ENCODE measurements at regions not wholly inside any gene's neighbourhood (a gene's known extent, or its start where the extent isn't known, plus 50 kb on each side); places are given as distances from the start of the nearest gene placed in this dataset.

DNA sequence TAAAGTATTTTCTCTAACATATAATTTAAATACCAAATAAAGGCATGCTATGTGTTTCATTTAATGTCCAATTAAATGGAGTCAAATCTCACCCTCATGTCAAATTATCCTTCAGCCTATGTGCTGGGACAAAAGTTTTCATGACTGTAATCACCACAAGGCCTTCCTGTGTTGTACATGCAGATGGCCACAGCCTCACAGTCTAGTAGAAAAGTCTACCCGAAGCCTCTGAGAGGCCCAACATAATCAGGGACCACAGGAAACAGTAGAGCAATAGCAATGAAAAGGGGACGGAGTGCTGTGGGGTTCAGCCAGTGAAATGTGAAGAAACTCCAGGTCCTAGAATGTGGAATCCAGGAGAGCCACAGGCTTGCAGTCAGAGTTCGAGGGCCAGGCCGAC lies 140.2 kb upstream of the KLF6 start:
- ChIA-PET CTCF (no interaction called here), POLR2A (ENCODE audit: unreplicated experiment) (no interaction called here)
- TF ChIP-seq, protein P1, sequence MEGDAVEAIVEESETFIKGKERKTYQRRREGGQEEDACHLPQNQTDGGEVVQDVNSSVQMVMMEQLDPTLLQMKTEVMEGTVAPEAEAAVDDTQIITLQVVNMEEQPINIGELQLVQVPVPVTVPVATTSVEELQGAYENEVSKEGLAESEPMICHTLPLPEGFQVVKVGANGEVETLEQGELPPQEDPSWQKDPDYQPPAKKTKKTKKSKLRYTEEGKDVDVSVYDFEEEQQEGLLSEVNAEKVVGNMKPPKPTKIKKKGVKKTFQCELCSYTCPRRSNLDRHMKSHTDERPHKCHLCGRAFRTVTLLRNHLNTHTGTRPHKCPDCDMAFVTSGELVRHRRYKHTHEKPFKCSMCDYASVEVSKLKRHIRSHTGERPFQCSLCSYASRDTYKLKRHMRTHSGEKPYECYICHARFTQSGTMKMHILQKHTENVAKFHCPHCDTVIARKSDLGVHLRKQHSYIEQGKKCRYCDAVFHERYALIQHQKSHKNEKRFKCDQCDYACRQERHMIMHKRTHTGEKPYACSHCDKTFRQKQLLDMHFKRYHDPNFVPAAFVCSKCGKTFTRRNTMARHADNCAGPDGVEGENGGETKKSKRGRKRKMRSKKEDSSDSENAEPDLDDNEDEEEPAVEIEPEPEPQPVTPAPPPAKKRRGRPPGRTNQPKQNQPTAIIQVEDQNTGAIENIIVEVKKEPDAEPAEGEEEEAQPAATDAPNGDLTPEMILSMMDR (conservative IDR thresholded peaks at IDR 0.05; ENCODE audit: low read depth, low read length) = no peak
- no peak for TF ChIP-seq EZH2phosphoT487 (IDR thresholded peaks at IDR 0.05; ENCODE audit: borderline replicate concordance, low read length)
- TF ChIP-seq EZH2 (IDR thresholded peaks at IDR 0.05; ENCODE audit: low read length, unreplicated experiment) = no peak
- DNase-seq = no peak
- Histone ChIP-seq H3K27ac (ENCODE audit: low read length) (peak overlapping the region; percentile 80), H3K9me2 (replicated peaks; ENCODE audit: low read length) (no peaks in the 10 kb centered on the region), H4K20me1 (ENCODE audit: low read length) (no peaks in the 10 kb centered on the region), H3K79me2 (ENCODE audit: low read length) (no peaks in the 10 kb centered on the region), H3K36me3 (ENCODE audit: low read depth, low read length) (no peaks in the 10 kb centered on the region), H3K9ac (ENCODE audit: low read length) (no peak overlapping the region), H3K4me3 (ENCODE audit: low read length) (no peak overlapping the region), H3K27me3 (ENCODE audit: low read length) (no peaks in the 10 kb centered on the region), H3K4me1 (ENCODE audit: insufficient read depth, low read length) (peaks cover 13% of the 10 kb centered on the region), H3K9me3 (ENCODE audit: low read length) (no peaks in the 10 kb centered on the region), H3F3A (ENCODE audit: low read length, unreplicated experiment) (no peaks in the 10 kb centered on the region), H3K4me2 (ENCODE audit: low read length) (no peak overlapping the region), H2AFZ (ENCODE audit: low read length) (no peak overlapping the region)
- no TSS peak for BruUV-seq (replicated peaks)
- intact Hi-C loops (cut with micrococcal nuclease) = no loop called here
- no peak for ATAC-seq

DNA sequence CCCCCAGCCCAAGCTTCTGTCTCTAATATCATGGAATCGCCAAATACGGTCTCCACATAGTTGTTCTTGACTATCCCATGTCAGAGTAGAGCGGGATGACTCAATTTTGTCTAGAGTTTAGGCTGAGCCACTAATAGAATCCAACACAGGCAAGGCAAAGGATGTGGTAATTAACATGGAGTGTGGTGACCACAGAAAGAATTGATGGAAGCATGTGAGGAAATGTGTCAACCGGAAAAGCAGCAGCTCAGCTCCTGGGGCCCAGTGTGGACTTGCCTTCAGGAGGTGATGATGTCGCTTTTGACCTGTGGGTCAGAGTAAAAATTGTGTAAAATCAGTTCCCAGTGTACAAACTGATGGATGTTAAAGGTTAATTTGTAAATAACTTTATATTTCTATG lies 139.3 kb upstream of the KLF6 start:
- H3K27me3 ChIP-seq (ENCODE audit: low read length) = no peaks in the 10 kb centered on the region
- no peaks in the 10 kb centered on the region for H3K9me3 ChIP-seq (ENCODE audit: low read length)
- no TSS peak for BruUV-seq (replicated peaks)
- ChIA-PET CTCF (no interaction called here), POLR2A (ENCODE audit: unreplicated experiment) (no interaction called here)
- H3K9me2 ChIP-seq (replicated peaks; ENCODE audit: low read length) = no peaks in the 10 kb centered on the region
- peak; percentile 68 for DNase-seq
- no peaks in the 10 kb centered on the region for H3K79me2 ChIP-seq (ENCODE audit: low read length)
- no peak overlapping the region for H2AFZ ChIP-seq (ENCODE audit: low read length)
- H4K20me1 ChIP-seq (ENCODE audit: low read length) = no peaks in the 10 kb centered on the region
- ATAC-seq = peak; percentile 90
- H3K9ac ChIP-seq (ENCODE audit: low read length) = peak overlapping the region; percentile 12; the same call in 1 of the 2 replicates
- intact Hi-C loops (cut with micrococcal nuclease) = no loop called here
- H3K36me3 ChIP-seq (ENCODE audit: low read depth, low read length) = no peaks in the 10 kb centered on the region
- peaks cover 7% of the 10 kb centered on the region for H3K4me1 ChIP-seq (ENCODE audit: insufficient read depth, low read length)
- H3K4me2 ChIP-seq (ENCODE audit: low read length) = no peak overlapping the region; the same call in 1 of the 2 replicates
- H3F3A ChIP-seq (ENCODE audit: low read length, unreplicated experiment) = no peaks in the 10 kb centered on the region
- TF ChIP-seq EZH2 (IDR thresholded peaks at IDR 0.05; ENCODE audit: low read length, unreplicated experiment) (no peak), EZH2phosphoT487 (IDR thresholded peaks at IDR 0.05; ENCODE audit: borderline replicate concordance, low read length) (no peak)
- peak overlapping the region; percentile 80 for H3K27ac ChIP-seq (ENCODE audit: low read length)
- H3K4me3 ChIP-seq (ENCODE audit: low read length) = no peak overlapping the region

DNA sequence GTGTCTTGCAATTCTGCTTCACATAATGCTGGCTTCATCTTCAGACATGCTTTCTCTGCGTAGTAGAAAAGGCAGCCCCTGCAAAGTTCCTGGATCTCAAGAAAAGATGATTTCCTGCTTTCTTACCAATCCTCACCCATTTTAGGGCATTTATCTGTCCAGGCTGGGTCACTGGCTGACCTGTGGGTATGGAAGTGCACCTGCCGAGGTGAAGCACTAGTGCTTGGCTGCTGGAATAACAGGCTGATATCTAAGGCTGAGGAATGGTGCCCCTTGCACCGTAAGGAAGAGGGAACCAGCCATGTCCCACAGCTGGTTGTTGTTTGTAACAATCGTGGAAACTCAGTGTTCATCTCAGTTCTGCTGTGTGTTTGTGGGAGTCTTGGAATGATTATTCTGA lies 138.0 kb upstream of the KLF6 start:
- no peak overlapping the region for H2AFZ ChIP-seq (ENCODE audit: low read length)
- H3K27me3 ChIP-seq (ENCODE audit: low read length) = no peaks in the 10 kb centered on the region
- BruUV-seq (replicated peaks) = no TSS peak
- no peak overlapping the region for H3K4me2 ChIP-seq (ENCODE audit: low read length)
- no peaks in the 10 kb centered on the region for H3K9me3 ChIP-seq (ENCODE audit: low read length)
- ChIA-PET CTCF (no interaction called here), POLR2A (ENCODE audit: unreplicated experiment) (no interaction called here)
- no peaks in the 10 kb centered on the region for H3K79me2 ChIP-seq (ENCODE audit: low read length)
- no peak overlapping the region for H3K27ac ChIP-seq (ENCODE audit: low read length)
- DNase-seq = no peak
- H3K9me2 ChIP-seq (replicated peaks; ENCODE audit: low read length) = no peaks in the 10 kb centered on the region
- H4K20me1 ChIP-seq (ENCODE audit: low read length) = no peaks in the 10 kb centered on the region
- peaks cover 6% of the 10 kb centered on the region for H3K4me1 ChIP-seq (ENCODE audit: insufficient read depth, low read length)
- H3K36me3 ChIP-seq (ENCODE audit: low read depth, low read length) = no peaks in the 10 kb centered on the region
- H3K4me3 ChIP-seq (ENCODE audit: low read length) = no peak overlapping the region
- TF ChIP-seq EZH2phosphoT487 (IDR thresholded peaks at IDR 0.05; ENCODE audit: borderline replicate concordance, low read length) (no peak), EZH2 (IDR thresholded peaks at IDR 0.05; ENCODE audit: low read length, unreplicated experiment) (no peak)
- TF ChIP-seq, protein P1 (conservative IDR thresholded peaks at IDR 0.05; ENCODE audit: low read depth, low read length) = no peak
- no peak overlapping the region for H3K9ac ChIP-seq (ENCODE audit: low read length)
- no peak for ATAC-seq
- intact Hi-C loops (cut with micrococcal nuclease) = no loop called here
- no peaks in the 10 kb centered on the region for H3F3A ChIP-seq (ENCODE audit: low read length, unreplicated experiment)

Measured in PC-3 (cell line).